ENCODE measurements at regions not wholly inside any gene's neighbourhood (a gene's known extent, or its start where the extent isn't known, plus 50 kb on each side); places are given as distances from the start of the nearest gene placed in this dataset.

GRCh38 chr7:46444256-46444655 lies 523.2 kb upstream of the IGFBP3 start:
- TF ChIP-seq ZFX (IDR thresholded peaks at IDR 0.05) (no peak), CEBPB (IDR thresholded peaks at IDR 0.05; ENCODE audit: low read depth) (no peak), EZH2phosphoT487 (IDR thresholded peaks at IDR 0.05; ENCODE audit: borderline replicate concordance) (no peak), ATF3 (IDR thresholded peaks at IDR 0.05) (no peak), CTCF (IDR thresholded peaks at IDR 0.05 in 2 of 3, conservative IDR thresholded peaks at IDR 0.05 in 1 of 3; ENCODE audit: borderline replicate concordance in 1 of 3, insufficient read depth in 1 of 3, low read depth in 2 of 3, low read length in 2 of 3) (no peak), EZH2 (IDR thresholded peaks at IDR 0.05) (no peak), RAD21 (IDR thresholded peaks at IDR 0.05; ENCODE audit: low read depth) (no peak), POLR2A (IDR thresholded peaks at IDR 0.05; ENCODE audit: borderline replicate concordance, extremely low read depth, insufficient read depth, insufficient read length) (no peak), POLR2AphosphoS5 (IDR thresholded peaks at IDR 0.05; ENCODE audit: low read depth, low read length) (no peak), ZNF274 (IDR thresholded peaks at IDR 0.05; ENCODE audit: low read depth, low read length) (no peak), REST (IDR thresholded peaks at IDR 0.05; ENCODE audit: low read depth) (no peak), YY1 (IDR thresholded peaks at IDR 0.05; ENCODE audit: extremely low read depth, insufficient replicate concordance, low read depth, low read length) (no peak), SP1 (IDR thresholded peaks at IDR 0.05; ENCODE audit: low read depth) (no peak)
